ENCODE measurements at regions not wholly inside any gene's neighbourhood (a gene's known extent, or its start where the extent isn't known, plus 50 kb on each side); places are given as distances from the start of the nearest gene placed in this dataset.

- intact Hi-C loops (cut with micrococcal nuclease), result no loop called here
- Mint-ChIP-seq H3K36me3 (ENCODE audit: insufficient read depth, unreplicated experiment) (no peaks in the 10 kb centered on the region), H3K27ac (ENCODE audit: low read depth, unreplicated experiment) (no peak overlapping the region), H3K27me3 (ENCODE audit: insufficient read depth, unreplicated experiment) (no peaks in the 10 kb centered on the region), H3K9me3 (ENCODE audit: unreplicated experiment) (peaks cover 3% of the 10 kb centered on the region), H3K4me3 (ENCODE audit: unreplicated experiment) (no peak overlapping the region), H3K4me1 (ENCODE audit: insufficient read depth, unreplicated experiment) (peaks cover 6% of the 10 kb centered on the region)
- ChIA-PET CTCF (no interaction called here), POLR2A (no interaction called here)
- no TSS peak for BruUV-seq (replicated peaks)
- TF ChIP-seq CTCF (IDR thresholded peaks at IDR 0.05; ENCODE audit: unreplicated experiment), result no peak
- no peak for DNase-seq (ENCODE audit: unreplicated experiment)
Measured at GRCh38 chr1:193613041-193613440, 426.6 kb upstream of the B3GALT2 start.

GRCh38 chr1:193609592-193609991 is 423.2 kb upstream of the B3GALT2 start:
- Mint-ChIP-seq H3K4me1 (ENCODE audit: insufficient read depth, unreplicated experiment) (no peaks in the 10 kb centered on the region), H3K9me3 (ENCODE audit: unreplicated experiment) (no peaks in the 10 kb centered on the region), H3K36me3 (ENCODE audit: insufficient read depth, unreplicated experiment) (no peaks in the 10 kb centered on the region), H3K4me3 (ENCODE audit: unreplicated experiment) (no peak overlapping the region), H3K27ac (ENCODE audit: low read depth, unreplicated experiment) (no peak overlapping the region), H3K27me3 (ENCODE audit: insufficient read depth, unreplicated experiment) (no peaks in the 10 kb centered on the region)
- CTCF ChIA-PET, result interaction anchor here (0.6 to 1.3 kb wide), 2 partner anchors 17 to 403 kb away, joined by 3 to 6 read pairs; no protein-coding TSS in a partner anchor
- POLR2A ChIA-PET, result no interaction called here
- no peak for TF ChIP-seq CTCF (IDR thresholded peaks at IDR 0.05; ENCODE audit: unreplicated experiment)
- no peak for DNase-seq (ENCODE audit: unreplicated experiment)
- no TSS peak for BruUV-seq (replicated peaks)
- intact Hi-C loops (cut with micrococcal nuclease), result loop anchor here (5.0 kb wide), 1 partner anchor 202 kb away; no protein-coding TSS in a partner anchor

- no peaks in the 10 kb centered on the region for H3K27me3 Mint-ChIP-seq (ENCODE audit: insufficient read depth, unreplicated experiment)
- H3K9me3 Mint-ChIP-seq (ENCODE audit: unreplicated experiment), result no peaks in the 10 kb centered on the region
- H3K36me3 Mint-ChIP-seq (ENCODE audit: insufficient read depth, unreplicated experiment), result no peaks in the 10 kb centered on the region
- no peak for TF ChIP-seq CTCF (IDR thresholded peaks at IDR 0.05; ENCODE audit: unreplicated experiment)
- no TSS peak for BruUV-seq (replicated peaks)
- no peak overlapping the region for H3K4me3 Mint-ChIP-seq (ENCODE audit: unreplicated experiment)
- POLR2A ChIA-PET, result no interaction called here
- DNase-seq (ENCODE audit: unreplicated experiment), result no peak
- CTCF ChIA-PET, result interaction anchor here (0.5 to 1.1 kb wide), 3 partner anchors 9 to 181 kb away, joined by 3 to 5 read pairs (median 3); no protein-coding TSS in a partner anchor
- H3K27ac Mint-ChIP-seq (ENCODE audit: low read depth, unreplicated experiment), result no peak overlapping the region
- no peaks in the 10 kb centered on the region for H3K4me1 Mint-ChIP-seq (ENCODE audit: insufficient read depth, unreplicated experiment)
- intact Hi-C loops (cut with micrococcal nuclease), result loop anchor here (2.0 to 5.0 kb wide), 2 partner anchors 200 to 687 kb away; no protein-coding TSS in a partner anchor
Measured at GRCh38 chr1:193607787-193608186, 421.4 kb upstream of the B3GALT2 start.

GRCh38 chr1:193606035-193606434 is 419.6 kb upstream of the B3GALT2 start:
- no TSS peak for BruUV-seq (replicated peaks)
- no peak for TF ChIP-seq CTCF (IDR thresholded peaks at IDR 0.05; ENCODE audit: unreplicated experiment)
- Mint-ChIP-seq H3K36me3 (ENCODE audit: insufficient read depth, unreplicated experiment) (no peaks in the 10 kb centered on the region), H3K4me3 (ENCODE audit: unreplicated experiment) (no peak overlapping the region), H3K4me1 (ENCODE audit: insufficient read depth, unreplicated experiment) (no peaks in the 10 kb centered on the region), H3K27me3 (ENCODE audit: insufficient read depth, unreplicated experiment) (no peaks in the 10 kb centered on the region), H3K9me3 (ENCODE audit: unreplicated experiment) (no peaks in the 10 kb centered on the region), H3K27ac (ENCODE audit: low read depth, unreplicated experiment) (no peak overlapping the region)
- ChIA-PET POLR2A (no interaction called here), CTCF (interaction anchor here (0.6 kb wide), 1 partner anchor 342 kb away, joined by 3 read pairs; no protein-coding TSS in a partner anchor)
- no peak for DNase-seq (ENCODE audit: unreplicated experiment)
- intact Hi-C loops (cut with micrococcal nuclease), result loop anchor here (2.0 to 5.0 kb wide), 2 partner anchors 199 to 689 kb away; no protein-coding TSS in a partner anchor
